Mesothelial cell of epicardium (in vitro differentiated cells): ENCODE measurements at regions not wholly inside any gene's neighbourhood (a gene's known extent, or its start where the extent isn't known, plus 50 kb on each side); places are given as distances from the start of the nearest gene placed in this dataset.

Source experiments
- DNase-seq, 2 experiments: peaks; one replicate each; pipeline ENCODE4 v3.0.0; 2021; ENCODE audit warnings: low spot score in 2 of 2; ENCODE audit not compliant: unreplicated experiment in 2 of 2
- H3K27ac Mint-ChIP-seq: 2 replicates; pipeline ENCODE4 v1.8.0; 2021; ENCODE audit warnings: mixed read lengths
- H3K27me3 Mint-ChIP-seq: 2 replicates; pipeline ENCODE4 v1.8.0; 2021; ENCODE audit warnings: low read depth, mixed read lengths
- H3K36me3 Mint-ChIP-seq: 2 replicates; pipeline ENCODE4 v1.8.0; 2021; ENCODE audit warnings: mixed read lengths
- H3K4me1 Mint-ChIP-seq: 2 replicates; pipeline ENCODE4 v1.8.0; 2021; ENCODE audit warnings: mixed read lengths
- H3K4me3 Mint-ChIP-seq: 2 replicates; pipeline ENCODE4 v1.8.0; 2021; ENCODE audit warnings: mild to moderate bottlenecking, moderate library complexity, mixed read lengths
- H3K9me3 Mint-ChIP-seq: 2 replicates; pipeline ENCODE4 v1.8.0; 2021; ENCODE audit warnings: mixed read lengths
- TF ChIP-seq, protein P1 (sequence below): fragments of 200-600 bp; sonication (generic); IDR thresholded peaks from one replicate; pipeline ENCODE4 v1.5.0; 2021; ENCODE audit warnings: antibody characterized with exemption; ENCODE audit not compliant: unreplicated experiment

GRCh38 chr14:36083317-36083716 is 93.2 kb downstream of the PTCSC3 start:
- Mint-ChIP-seq H3K36me3 (no peaks in the 10 kb centered on the region), H3K4me3 (no peak overlapping the region), H3K9me3 (peaks cover 10% of the 10 kb centered on the region)

DNA sequence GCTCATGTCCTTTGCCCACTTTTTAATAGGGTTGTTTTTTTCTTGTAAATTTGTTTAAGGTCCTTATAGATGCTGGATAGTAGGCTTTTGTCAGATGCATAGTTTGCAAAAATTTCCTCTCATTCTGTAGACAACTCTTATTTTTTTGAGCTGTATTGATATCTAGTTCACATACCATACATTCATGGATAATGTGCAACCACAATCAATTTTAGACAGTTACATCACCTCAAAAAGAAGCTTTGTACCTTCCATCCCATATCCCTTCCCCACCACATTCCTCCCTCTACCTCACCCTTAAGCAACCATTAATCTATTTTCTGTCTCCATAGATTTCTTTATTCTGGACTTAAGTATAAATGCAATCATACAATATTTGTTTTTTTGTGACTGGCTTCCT is 98.4 kb downstream of the PTCSC3 start:
- Mint-ChIP-seq H3K27ac (no peak overlapping the region), H3K4me1 (no peaks in the 10 kb centered on the region), H3K27me3 (peaks cover 2% of the 10 kb centered on the region), H3K36me3 (no peaks in the 10 kb centered on the region), H3K9me3 (peaks cover 14% of the 10 kb centered on the region), H3K4me3 (no peak overlapping the region)
- DNase-seq, result no peak
- TF ChIP-seq, protein P1, sequence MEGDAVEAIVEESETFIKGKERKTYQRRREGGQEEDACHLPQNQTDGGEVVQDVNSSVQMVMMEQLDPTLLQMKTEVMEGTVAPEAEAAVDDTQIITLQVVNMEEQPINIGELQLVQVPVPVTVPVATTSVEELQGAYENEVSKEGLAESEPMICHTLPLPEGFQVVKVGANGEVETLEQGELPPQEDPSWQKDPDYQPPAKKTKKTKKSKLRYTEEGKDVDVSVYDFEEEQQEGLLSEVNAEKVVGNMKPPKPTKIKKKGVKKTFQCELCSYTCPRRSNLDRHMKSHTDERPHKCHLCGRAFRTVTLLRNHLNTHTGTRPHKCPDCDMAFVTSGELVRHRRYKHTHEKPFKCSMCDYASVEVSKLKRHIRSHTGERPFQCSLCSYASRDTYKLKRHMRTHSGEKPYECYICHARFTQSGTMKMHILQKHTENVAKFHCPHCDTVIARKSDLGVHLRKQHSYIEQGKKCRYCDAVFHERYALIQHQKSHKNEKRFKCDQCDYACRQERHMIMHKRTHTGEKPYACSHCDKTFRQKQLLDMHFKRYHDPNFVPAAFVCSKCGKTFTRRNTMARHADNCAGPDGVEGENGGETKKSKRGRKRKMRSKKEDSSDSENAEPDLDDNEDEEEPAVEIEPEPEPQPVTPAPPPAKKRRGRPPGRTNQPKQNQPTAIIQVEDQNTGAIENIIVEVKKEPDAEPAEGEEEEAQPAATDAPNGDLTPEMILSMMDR, result no peak

More at GRCh38 chr14:36083317-36083716, 93.2 kb downstream of the PTCSC3 start:
- no peak for DNase-seq
- no peak overlapping the region for H3K27ac Mint-ChIP-seq
- H3K27me3 Mint-ChIP-seq, result no peaks in the 10 kb centered on the region
- peaks cover 4% of the 10 kb centered on the region for H3K4me1 Mint-ChIP-seq
- TF ChIP-seq, protein P1, result no peak

GRCh38 chr14:36076197-36076596 is 100.3 kb downstream of the PTCSC3 start:
- H3K27me3 Mint-ChIP-seq, result peaks cover 7% of the 10 kb centered on the region
- no peak for DNase-seq
- H3K27ac Mint-ChIP-seq, result no peak overlapping the region
- TF ChIP-seq, protein P1, result no peak
- H3K4me1 Mint-ChIP-seq, result no peaks in the 10 kb centered on the region
- H3K36me3 Mint-ChIP-seq, result no peaks in the 10 kb centered on the region
- H3K4me3 Mint-ChIP-seq, result no peak overlapping the region
- peaks cover 14% of the 10 kb centered on the region for H3K9me3 Mint-ChIP-seq

GRCh38 chr14:36075203-36075602 is 101.3 kb downstream of the PTCSC3 start:
- H3K4me3 Mint-ChIP-seq, result no peak overlapping the region
- no peak for DNase-seq
- no peak overlapping the region for H3K27ac Mint-ChIP-seq
- peaks cover 2% of the 10 kb centered on the region for H3K4me1 Mint-ChIP-seq
- no peaks in the 10 kb centered on the region for H3K36me3 Mint-ChIP-seq
- H3K27me3 Mint-ChIP-seq, result peaks cover 14% of the 10 kb centered on the region
- peaks cover 14% of the 10 kb centered on the region for H3K9me3 Mint-ChIP-seq
- TF ChIP-seq, protein P1, result no peak

DNA sequence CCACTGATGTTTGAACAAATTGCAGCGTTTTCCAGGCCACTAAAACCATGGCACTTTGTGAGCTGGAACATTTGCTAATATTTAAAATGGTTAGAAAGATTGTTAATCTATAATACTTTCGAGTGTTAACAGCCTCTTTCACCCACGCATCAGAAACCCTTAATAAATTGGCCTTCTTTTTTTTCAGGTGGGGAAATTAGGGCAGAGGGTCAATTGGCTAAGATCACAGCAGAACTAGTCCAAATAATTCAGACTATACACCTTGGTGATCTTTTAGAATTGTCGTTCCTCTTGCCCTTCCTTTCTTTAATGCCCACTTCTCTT is 105.8 kb downstream of the PTCSC3 start:
- Mint-ChIP-seq H3K4me3 (no peak overlapping the region), H3K27me3 (peaks cover 50% of the 10 kb centered on the region), H3K27ac (no peak overlapping the region), H3K9me3 (no peaks in the 10 kb centered on the region), H3K4me1 (peaks cover 2% of the 10 kb centered on the region), H3K36me3 (no peaks in the 10 kb centered on the region)
- TF ChIP-seq, protein P1, result peak; percentile 3
- DNase-seq, result no peak
